Activated B cell treated with CpG ODN at 0.5 μM for 24 hours (primary cell): ENCODE measurements at regions not wholly inside any gene's neighbourhood (a gene's known extent, or its start where the extent isn't known, plus 50 kb on each side); places are given as distances from the start of the nearest gene placed in this dataset.

Experiments
- ATAC-seq: fragments of 200-7000 bp; cut with Tn5 transposase; one replicate; pipeline ENCODE4 v1.10.0; 2021; ENCODE audit warnings: low read depth, mild to moderate bottlenecking, moderate library complexity
- CTCF ChIA-PET: fragments of 350-600 bp; sonication (Branson Sonifier 250); formaldehyde crosslinking; loops from one replicate; lab custom pipeline; 2021; ENCODE audit warnings: antibody characterized with exemption; lab: Charles Lee
- POLR2A ChIA-PET: fragments of 350-600 bp; sonication (Branson Sonifier 250); formaldehyde crosslinking; loops from one replicate; lab custom pipeline; 2021; ENCODE audit warnings: antibody characterized with exemption; lab: Charles Lee
- DNase-seq: peaks from one replicate; pipeline ENCODE4 v3.0.0; 2022
- H3K27ac Mint-ChIP-seq: one replicate; pipeline ENCODE4 v1.8.0; 2020; ENCODE audit warnings: mixed read lengths
- H3K27me3 Mint-ChIP-seq: one replicate; pipeline ENCODE4 v1.8.0; 2021; ENCODE audit warnings: mixed read lengths
- H3K36me3 Mint-ChIP-seq: one replicate; pipeline ENCODE4 v1.8.0; 2021; ENCODE audit warnings: low read depth, mixed read lengths
- H3K4me1 Mint-ChIP-seq: one replicate; pipeline ENCODE4 v1.8.0; 2021; ENCODE audit warnings: mixed read lengths
- H3K4me3 Mint-ChIP-seq: one replicate; pipeline ENCODE4 v1.8.0; 2020; ENCODE audit warnings: mild to moderate bottlenecking, mixed read lengths
- H3K9me3 Mint-ChIP-seq: one replicate; pipeline ENCODE4 v1.8.0; 2020; ENCODE audit warnings: mixed read lengths
- intact Hi-C: fragments of 100-400 bp; cut with micrococcal nuclease; formaldehyde crosslinking; loops from one replicate; pipeline ENCODE4 v1.15.1; 2024
- TF ChIP-seq, protein P1 (sequence below): fragments of 200-600 bp; IDR thresholded peaks from one replicate; pipeline ENCODE4 v1.8.0; 2022; ENCODE audit warnings: antibody characterized with exemption, mild to moderate bottlenecking

DNA sequence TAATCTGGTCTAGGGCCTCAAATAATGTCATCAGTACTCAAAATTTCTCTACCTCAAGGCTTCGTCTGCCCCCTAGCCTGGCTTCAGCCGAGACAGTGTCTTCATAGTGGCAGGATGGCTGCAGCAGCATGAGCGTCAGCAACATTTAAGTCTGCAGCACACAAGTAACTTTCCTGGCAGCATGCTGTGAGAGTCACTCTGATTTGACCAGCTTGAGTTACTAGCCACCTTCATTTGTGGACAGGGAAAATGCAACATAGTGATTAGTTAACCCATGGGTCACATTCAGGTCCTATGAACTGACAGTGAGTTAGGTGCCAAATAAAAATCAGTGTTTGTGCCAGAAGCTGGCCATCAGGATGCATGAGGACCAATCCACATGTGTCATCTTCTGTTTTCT, 209.9 kb upstream of the SLC35B3 start:
- DNase-seq (no peak), ATAC-seq (no peak)
- no peaks in the 10 kb centered on the region for H3K36me3 Mint-ChIP-seq
- H3K27me3 Mint-ChIP-seq, result no peaks in the 10 kb centered on the region
- CTCF ChIA-PET, result no interaction called here
- POLR2A ChIA-PET, result no interaction called here
- H3K27ac Mint-ChIP-seq, result no peak overlapping the region
- TF ChIP-seq, protein P1, sequence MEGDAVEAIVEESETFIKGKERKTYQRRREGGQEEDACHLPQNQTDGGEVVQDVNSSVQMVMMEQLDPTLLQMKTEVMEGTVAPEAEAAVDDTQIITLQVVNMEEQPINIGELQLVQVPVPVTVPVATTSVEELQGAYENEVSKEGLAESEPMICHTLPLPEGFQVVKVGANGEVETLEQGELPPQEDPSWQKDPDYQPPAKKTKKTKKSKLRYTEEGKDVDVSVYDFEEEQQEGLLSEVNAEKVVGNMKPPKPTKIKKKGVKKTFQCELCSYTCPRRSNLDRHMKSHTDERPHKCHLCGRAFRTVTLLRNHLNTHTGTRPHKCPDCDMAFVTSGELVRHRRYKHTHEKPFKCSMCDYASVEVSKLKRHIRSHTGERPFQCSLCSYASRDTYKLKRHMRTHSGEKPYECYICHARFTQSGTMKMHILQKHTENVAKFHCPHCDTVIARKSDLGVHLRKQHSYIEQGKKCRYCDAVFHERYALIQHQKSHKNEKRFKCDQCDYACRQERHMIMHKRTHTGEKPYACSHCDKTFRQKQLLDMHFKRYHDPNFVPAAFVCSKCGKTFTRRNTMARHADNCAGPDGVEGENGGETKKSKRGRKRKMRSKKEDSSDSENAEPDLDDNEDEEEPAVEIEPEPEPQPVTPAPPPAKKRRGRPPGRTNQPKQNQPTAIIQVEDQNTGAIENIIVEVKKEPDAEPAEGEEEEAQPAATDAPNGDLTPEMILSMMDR, result no peak
- intact Hi-C loops, result no loop called here
- no peak overlapping the region for H3K4me3 Mint-ChIP-seq
- H3K4me1 Mint-ChIP-seq, result no peaks in the 10 kb centered on the region
- H3K9me3 Mint-ChIP-seq, result peaks cover 7% of the 10 kb centered on the region

DNA sequence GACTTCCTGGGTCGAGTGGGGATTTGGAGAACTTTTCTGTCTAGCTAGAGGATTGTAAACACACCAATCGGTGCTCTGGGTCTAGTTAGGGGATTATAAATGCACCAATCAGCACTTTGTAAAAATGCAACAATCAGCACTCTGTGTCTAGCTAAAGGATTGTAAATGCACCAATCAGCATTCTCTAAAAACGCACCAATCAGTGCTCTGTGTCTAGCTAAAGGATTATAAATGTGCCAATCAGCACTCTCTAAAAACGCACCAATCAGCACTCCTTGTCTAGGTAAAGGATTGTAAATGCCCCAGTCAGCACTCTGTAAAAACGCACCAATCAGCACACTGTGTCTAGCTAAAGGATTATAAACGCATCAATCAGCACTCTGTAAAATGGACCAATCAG, 209.0 kb upstream of the SLC35B3 start:
- no peak for DNase-seq
- ChIA-PET POLR2A (no interaction called here), CTCF (no interaction called here)
- Mint-ChIP-seq H3K27ac (no peak overlapping the region), H3K4me3 (no peak overlapping the region), H3K4me1 (no peaks in the 10 kb centered on the region), H3K36me3 (no peaks in the 10 kb centered on the region), H3K27me3 (no peaks in the 10 kb centered on the region), H3K9me3 (peaks cover 6% of the 10 kb centered on the region)
- TF ChIP-seq, protein P1, result no peak
- no peak for ATAC-seq
- intact Hi-C loops, result no loop called here

DNA sequence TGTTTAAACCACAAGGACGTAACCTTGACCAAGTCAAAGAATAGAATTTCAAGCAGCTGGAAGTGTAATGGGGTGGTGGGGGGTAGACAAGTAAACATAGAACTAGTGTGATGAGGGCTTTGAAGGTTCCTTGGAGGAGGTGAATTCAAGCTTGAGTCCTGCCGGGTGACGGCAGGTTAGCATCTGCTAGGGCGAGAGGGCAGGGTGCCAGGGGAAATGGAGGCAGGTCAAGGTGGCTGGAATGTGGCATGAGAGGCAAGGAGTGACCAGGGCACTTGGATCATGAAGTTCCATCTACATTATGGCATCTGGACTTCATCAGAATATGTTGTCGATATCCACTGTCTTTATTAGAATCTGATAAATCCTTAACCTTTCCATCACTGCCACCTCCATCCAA, 207.5 kb upstream of the SLC35B3 start:
- intact Hi-C loops, result no loop called here
- ChIA-PET POLR2A (no interaction called here), CTCF (no interaction called here)
- Mint-ChIP-seq H3K27ac (no peak overlapping the region), H3K9me3 (peaks cover 5% of the 10 kb centered on the region), H3K36me3 (no peaks in the 10 kb centered on the region), H3K4me1 (no peaks in the 10 kb centered on the region), H3K4me3 (no peak overlapping the region), H3K27me3 (no peaks in the 10 kb centered on the region)
- TF ChIP-seq, protein P1, result no peak
- DNase-seq, result no peak
- no peak for ATAC-seq

DNA sequence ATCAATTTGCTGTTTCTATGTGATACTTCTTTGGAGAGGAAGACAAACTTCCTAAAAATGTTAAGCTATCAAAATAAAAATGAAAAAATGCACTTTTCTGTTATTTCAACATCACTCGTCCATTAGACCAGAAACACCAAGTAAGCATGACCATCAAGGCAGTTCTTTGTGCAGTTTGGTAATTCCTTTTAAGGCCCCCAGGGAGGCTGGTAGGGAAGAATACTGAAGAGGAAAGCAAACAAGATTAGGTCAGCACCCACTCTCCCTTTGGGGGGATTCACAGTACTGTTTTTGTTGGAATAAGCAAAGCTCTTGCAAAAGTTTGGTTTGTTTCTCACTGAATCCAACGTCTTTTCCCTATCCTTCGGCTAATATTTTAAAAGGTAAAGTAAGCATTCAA, 206.8 kb upstream of the SLC35B3 start:
- TF ChIP-seq, protein P1, result no peak
- Mint-ChIP-seq H3K4me1 (no peaks in the 10 kb centered on the region), H3K9me3 (peaks cover 5% of the 10 kb centered on the region), H3K4me3 (no peak overlapping the region), H3K36me3 (no peaks in the 10 kb centered on the region), H3K27me3 (no peaks in the 10 kb centered on the region), H3K27ac (no peak overlapping the region)
- no peak for DNase-seq
- POLR2A ChIA-PET, result no interaction called here
- CTCF ChIA-PET, result no interaction called here
- intact Hi-C loops, result no loop called here
- no peak for ATAC-seq

DNA sequence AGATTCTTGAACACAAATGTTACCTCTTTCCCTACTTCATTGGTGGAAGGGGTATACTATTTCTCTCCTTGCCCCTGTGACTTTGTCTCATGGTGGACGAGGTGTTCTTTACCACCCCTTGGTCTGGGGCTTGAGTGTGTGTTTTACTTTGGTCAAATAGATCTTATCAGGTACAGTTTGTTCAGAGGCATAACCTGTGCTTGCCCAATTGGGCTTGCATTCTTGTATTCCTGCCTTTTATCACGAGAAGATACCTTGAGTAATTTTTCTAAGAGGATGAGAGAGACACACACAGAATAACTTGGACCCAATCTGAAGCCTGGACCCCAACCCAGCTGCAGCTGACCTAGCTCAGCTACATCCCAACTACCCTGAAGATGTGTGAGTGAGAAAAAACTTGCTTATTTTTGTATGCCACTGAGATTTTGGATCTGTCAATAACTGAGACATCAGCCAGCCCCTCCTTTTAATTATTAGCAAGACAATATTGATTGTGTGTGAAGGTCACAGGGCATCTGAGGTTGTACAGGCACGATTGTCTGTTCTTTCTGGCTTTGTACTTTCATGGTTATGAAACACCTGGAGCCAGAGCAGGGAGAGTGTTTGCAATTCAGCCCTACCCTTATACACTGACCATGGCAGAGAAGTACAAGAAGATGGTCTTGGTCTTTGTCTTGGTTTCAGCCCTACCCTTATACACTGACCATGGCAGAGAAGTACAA, 204.7 kb upstream of the SLC35B3 start:
- POLR2A ChIA-PET, result no interaction called here
- H3K27me3 Mint-ChIP-seq, result no peaks in the 10 kb centered on the region
- H3K9me3 Mint-ChIP-seq, result peaks cover 6% of the 10 kb centered on the region
- H3K27ac Mint-ChIP-seq, result no peak overlapping the region
- H3K4me1 Mint-ChIP-seq, result no peaks in the 10 kb centered on the region
- DNase-seq (no peak), ATAC-seq (no peak)
- CTCF ChIA-PET, result no interaction called here
- no peaks in the 10 kb centered on the region for H3K36me3 Mint-ChIP-seq
- TF ChIP-seq, protein P1, result no peak
- intact Hi-C loops, result no loop called here
- no peak overlapping the region for H3K4me3 Mint-ChIP-seq
